ENCODE measurements at regions not wholly inside any gene's neighbourhood (a gene's known extent, or its start where the extent isn't known, plus 50 kb on each side); places are given as distances from the start of the nearest gene placed in this dataset.
"Not testable (repeated sequence)": the region's sequence is repeated elsewhere in the genome, so short reads cannot be mapped to it uniquely, and the experiment has no call there.

DNA sequence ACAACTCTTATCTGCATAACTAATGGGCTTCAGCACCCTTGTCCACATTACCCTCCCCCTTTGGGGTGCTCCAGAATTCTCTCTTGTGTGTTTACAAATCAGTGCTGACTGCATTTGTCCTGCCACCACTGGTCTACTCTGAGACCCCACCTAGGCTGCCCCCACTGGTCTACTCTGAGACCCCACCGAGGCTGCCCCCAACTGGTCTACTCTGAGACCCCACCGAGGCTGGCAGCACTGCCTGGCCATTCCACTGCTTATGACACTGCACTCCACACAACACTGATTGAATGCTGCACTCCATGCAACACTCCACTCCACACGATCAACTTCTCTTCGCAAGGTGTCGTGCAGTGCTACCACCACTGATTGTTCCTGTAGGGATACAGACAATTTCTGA lies 1459.2 kb upstream of the SLC10A2 start:
- TF ChIP-seq PAX5 (IDR thresholded peaks at IDR 0.05; ENCODE audit: insufficient read depth, low read length, severe bottlenecking) (no peak), TAF1 (IDR thresholded peaks at IDR 0.05; ENCODE audit: low read depth, low read length) (no peak), POU2F2 (IDR thresholded peaks at IDR 0.05; ENCODE audit: low read depth, low read length) (no peak), SPI1 (IDR thresholded peaks at IDR 0.05; ENCODE audit: low read depth, low read length) (no peak), POLR2A (IDR thresholded peaks at IDR 0.05; ENCODE audit: low read depth, low read length) (no peak), POLR2AphosphoS5 (IDR thresholded peaks at IDR 0.05; ENCODE audit: low read depth, low read length) (no peak)
- FAIRE-seq (no peak), DNase-seq (ENCODE audit: insufficient read length, low spot score) (no peak)

DNA sequence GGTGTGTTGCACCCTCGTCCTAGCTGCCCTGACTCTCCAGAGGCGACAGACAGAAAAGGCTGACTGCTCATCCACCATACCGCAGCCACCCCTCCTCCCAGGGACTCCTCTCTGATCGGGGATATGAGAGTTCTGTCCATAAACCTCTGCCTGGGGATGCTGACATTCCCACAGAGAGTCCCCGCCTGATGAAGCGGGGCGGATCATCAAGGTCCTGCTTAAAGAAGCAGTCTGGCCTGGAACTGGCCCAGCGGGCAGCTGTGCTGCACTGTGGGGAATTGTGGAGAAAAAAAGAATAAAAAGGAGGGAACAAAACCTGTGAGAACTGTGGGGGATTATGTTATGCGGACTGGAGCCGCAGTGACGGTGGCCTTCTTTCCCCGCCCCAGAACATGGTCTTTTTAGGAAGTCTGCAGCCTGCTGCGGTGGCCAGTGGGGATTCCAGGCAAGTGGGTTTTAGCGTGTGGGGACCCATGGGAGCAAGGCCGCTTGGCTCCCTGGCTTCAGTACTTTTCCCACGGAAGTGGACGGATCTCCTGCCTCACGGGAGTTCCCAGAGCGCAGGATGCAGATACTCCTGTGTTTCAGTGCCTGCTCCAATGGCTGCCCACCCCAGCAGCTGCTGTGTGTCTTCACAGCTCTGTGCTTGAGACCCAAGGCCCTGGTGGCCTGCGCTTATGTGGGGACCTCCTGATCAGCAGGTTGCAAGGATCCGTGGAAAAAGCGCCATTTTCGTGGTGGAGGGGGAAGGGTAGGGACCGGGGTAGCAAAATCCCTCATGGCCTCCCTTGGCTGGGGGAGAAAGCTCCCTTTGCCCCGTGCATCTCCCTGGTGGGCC lies 1456.2 kb upstream of the SLC10A2 start:
- FAIRE-seq (no peak), DNase-seq (ENCODE audit: insufficient read length, low spot score) (no peak)
- TF ChIP-seq POU2F2 (IDR thresholded peaks at IDR 0.05; ENCODE audit: low read depth, low read length), result no peak
- no peak for TF ChIP-seq TAF1 (IDR thresholded peaks at IDR 0.05; ENCODE audit: low read depth, low read length)
- no peak for TF ChIP-seq POLR2A (IDR thresholded peaks at IDR 0.05; ENCODE audit: low read depth, low read length)
- no peak for TF ChIP-seq PAX5 (IDR thresholded peaks at IDR 0.05; ENCODE audit: insufficient read depth, low read length, severe bottlenecking)
- TF ChIP-seq POLR2AphosphoS5 (IDR thresholded peaks at IDR 0.05; ENCODE audit: low read depth, low read length), result no peak
- no peak for TF ChIP-seq SPI1 (IDR thresholded peaks at IDR 0.05; ENCODE audit: low read depth, low read length)

DNA sequence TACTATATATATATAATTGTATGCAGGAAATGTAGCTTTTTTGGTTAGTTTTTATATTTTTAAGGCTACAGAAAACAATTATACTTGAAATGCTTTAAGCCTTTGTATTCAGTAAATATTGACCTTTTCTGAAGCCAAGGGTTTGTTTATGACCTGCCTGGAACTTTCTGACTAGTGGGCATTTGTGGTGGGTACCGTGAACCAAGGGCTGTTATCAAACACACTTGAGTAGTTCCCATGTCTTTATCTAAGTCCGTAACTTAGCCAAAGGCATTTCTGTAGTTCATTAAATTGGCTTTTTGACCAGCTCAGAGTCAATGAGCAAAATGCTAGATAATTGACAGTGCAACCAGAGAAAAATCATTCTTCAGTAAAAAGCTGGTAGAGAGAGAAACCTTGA lies 1444.2 kb upstream of the SLC10A2 start:
- TF ChIP-seq POLR2AphosphoS5 (IDR thresholded peaks at IDR 0.05; ENCODE audit: low read depth, low read length) (no peak), TAF1 (IDR thresholded peaks at IDR 0.05; ENCODE audit: low read depth, low read length) (no peak), POLR2A (IDR thresholded peaks at IDR 0.05; ENCODE audit: low read depth, low read length) (no peak), POU2F2 (IDR thresholded peaks at IDR 0.05; ENCODE audit: low read depth, low read length) (no peak), SPI1 (IDR thresholded peaks at IDR 0.05; ENCODE audit: low read depth, low read length) (no peak), PAX5 (IDR thresholded peaks at IDR 0.05; ENCODE audit: insufficient read depth, low read length, severe bottlenecking) (no peak)
- FAIRE-seq, result no peak
- no peak for DNase-seq (ENCODE audit: insufficient read length, low spot score)

DNA sequence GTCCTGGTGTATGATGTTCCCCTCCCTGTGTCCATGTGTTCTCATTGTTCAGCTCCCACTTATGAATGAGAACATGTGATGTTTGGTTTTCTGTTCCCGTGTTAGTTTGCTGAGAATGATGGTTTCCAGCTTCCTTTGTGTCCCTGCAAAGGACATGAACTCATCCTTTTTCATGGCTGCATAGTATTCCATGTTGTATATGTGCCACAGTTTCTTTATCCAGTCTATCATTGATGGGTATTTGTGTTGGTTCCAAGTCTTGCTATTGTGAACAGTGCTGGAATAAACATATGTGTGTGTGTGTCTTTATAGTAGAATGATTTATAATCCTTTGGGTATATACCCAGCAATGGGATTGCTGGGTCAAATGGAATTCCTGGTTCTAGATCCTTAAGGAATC lies 1427.3 kb upstream of the SLC10A2 start:
- DNase-seq (ENCODE audit: insufficient read length, low spot score); FAIRE-seq: not testable (repeated sequence)

DNA sequence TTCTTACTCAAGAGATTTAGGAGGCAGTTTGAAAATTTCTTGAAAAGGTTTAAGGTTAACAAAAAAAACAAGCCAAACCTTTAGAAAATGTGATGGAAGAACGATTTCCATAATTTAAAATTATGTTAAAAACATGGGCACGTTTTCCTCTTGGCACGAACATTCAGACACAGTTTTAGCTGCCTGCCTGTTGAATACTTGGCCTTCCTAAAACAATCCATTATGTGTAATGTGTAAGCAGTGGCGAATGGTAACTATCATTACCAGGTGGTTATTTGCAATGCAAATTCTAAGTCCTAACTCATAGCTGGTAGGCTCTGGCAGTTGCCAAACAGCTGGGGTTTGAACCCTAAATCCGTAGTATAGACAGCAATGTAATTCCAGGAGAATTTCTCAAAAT lies 1425.7 kb upstream of the SLC10A2 start:
- TF ChIP-seq POU2F2 (IDR thresholded peaks at IDR 0.05; ENCODE audit: low read depth, low read length), result no peak
- no peak for TF ChIP-seq TAF1 (IDR thresholded peaks at IDR 0.05; ENCODE audit: low read depth, low read length)
- TF ChIP-seq POLR2AphosphoS5 (IDR thresholded peaks at IDR 0.05; ENCODE audit: low read depth, low read length), result no peak
- TF ChIP-seq SPI1 (IDR thresholded peaks at IDR 0.05; ENCODE audit: low read depth, low read length), result no peak
- no peak for TF ChIP-seq PAX5 (IDR thresholded peaks at IDR 0.05; ENCODE audit: insufficient read depth, low read length, severe bottlenecking)
- TF ChIP-seq POLR2A (IDR thresholded peaks at IDR 0.05; ENCODE audit: low read depth, low read length), result no peak
- no peak for DNase-seq (ENCODE audit: insufficient read length, low spot score)
- FAIRE-seq, result no peak

DNA sequence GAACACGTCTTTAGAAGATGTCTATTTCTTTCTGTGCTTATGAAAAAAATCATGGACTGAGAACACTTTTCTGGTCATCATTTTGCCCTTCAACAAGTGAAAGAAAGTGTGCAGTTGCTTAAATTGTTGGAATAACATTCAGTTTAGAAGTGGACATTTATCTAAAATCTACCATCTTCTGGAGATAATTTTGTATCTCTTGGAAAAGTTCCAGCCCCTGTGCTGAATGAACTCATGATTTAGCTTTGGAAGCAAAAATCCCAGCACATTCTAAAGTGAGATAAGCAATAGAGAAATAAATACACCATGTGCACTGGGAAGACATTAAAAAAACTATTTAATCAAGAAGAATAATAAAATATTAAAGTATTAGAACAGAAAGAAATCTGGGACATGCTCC lies 1420.8 kb upstream of the SLC10A2 start:
- no peak for TF ChIP-seq SPI1 (IDR thresholded peaks at IDR 0.05; ENCODE audit: low read depth, low read length)
- TF ChIP-seq PAX5 (IDR thresholded peaks at IDR 0.05; ENCODE audit: insufficient read depth, low read length, severe bottlenecking), result no peak
- TF ChIP-seq TAF1 (IDR thresholded peaks at IDR 0.05; ENCODE audit: low read depth, low read length), result no peak
- FAIRE-seq (no peak), DNase-seq (ENCODE audit: insufficient read length, low spot score) (no peak)

DNA sequence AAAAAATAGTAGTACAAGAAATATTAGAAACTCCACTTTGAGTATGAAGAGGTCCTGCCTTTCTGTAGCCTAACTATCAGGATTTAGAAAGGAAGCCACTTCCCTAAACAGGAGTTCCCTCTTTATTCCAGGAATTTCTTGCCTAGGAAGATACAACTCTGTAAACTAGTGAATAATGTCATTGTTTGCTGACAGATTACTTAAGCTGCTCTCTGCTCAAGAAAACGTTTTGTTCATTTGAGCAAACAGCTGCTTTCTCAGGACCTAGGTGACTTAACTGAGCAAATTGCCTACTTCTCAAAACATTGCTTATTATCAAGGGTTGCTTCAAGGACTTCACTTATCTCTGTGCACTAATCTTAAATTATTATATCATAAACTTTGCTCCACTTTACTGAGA lies 1419.4 kb upstream of the SLC10A2 start:
- FAIRE-seq (no peak), DNase-seq (ENCODE audit: insufficient read length, low spot score) (no peak)
- TF ChIP-seq TAF1 (IDR thresholded peaks at IDR 0.05; ENCODE audit: low read depth, low read length) (no peak), SPI1 (IDR thresholded peaks at IDR 0.05; ENCODE audit: low read depth, low read length) (no peak), POLR2A (IDR thresholded peaks at IDR 0.05; ENCODE audit: low read depth, low read length) (no peak), POU2F2 (IDR thresholded peaks at IDR 0.05; ENCODE audit: low read depth, low read length) (no peak), PAX5 (IDR thresholded peaks at IDR 0.05; ENCODE audit: insufficient read depth, low read length, severe bottlenecking) (no peak), POLR2AphosphoS5 (IDR thresholded peaks at IDR 0.05; ENCODE audit: low read depth, low read length) (no peak)

DNA sequence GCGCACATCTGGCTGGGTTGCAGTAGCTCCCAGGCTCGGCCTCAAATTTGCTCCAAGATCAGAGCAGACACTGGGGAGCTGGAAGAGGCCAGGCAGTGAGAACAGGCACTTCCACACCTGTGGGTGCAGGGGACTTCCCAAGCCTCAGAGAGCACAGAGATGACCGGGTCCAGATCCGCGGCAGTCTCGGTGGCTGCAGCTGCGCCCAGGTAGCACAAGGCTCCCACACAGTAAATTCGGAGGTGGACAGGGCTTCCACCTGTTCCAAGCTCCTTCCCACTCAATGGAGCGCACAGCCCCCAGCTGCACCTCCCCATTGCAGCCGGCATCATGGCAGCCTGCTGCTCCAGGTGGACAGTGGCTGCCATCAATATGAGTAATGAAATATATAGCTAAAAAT lies 1417.4 kb upstream of the SLC10A2 start:
- DNase-seq (ENCODE audit: insufficient read length, low spot score), result no peak
- FAIRE-seq, result no peak
- TF ChIP-seq PAX5 (IDR thresholded peaks at IDR 0.05; ENCODE audit: insufficient read depth, low read length, severe bottlenecking), result no peak
- no peak for TF ChIP-seq TAF1 (IDR thresholded peaks at IDR 0.05; ENCODE audit: low read depth, low read length)
- no peak for TF ChIP-seq POLR2A (IDR thresholded peaks at IDR 0.05; ENCODE audit: low read depth, low read length)
- no peak for TF ChIP-seq POU2F2 (IDR thresholded peaks at IDR 0.05; ENCODE audit: low read depth, low read length)
- no peak for TF ChIP-seq POLR2AphosphoS5 (IDR thresholded peaks at IDR 0.05; ENCODE audit: low read depth, low read length)

DNA sequence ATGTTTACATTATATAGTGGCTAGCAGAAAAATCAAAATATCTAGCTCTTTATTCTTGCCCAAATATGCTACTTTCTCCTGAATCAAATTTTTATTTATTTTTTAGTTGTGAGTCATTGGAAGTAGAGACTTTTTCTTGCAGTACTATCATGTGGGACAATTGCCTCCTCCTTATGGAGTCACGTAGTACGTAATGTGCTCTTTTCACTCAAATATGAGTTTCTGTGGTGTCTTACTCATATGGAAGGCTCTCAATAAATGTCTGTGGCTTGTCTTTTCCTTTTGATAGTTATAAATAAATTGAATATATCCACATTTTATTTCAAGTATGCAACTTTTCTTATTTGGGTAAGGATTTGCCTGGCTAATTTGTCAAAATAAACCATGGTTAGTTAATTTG lies 1411.0 kb upstream of the SLC10A2 start:
- no peak for TF ChIP-seq POU2F2 (IDR thresholded peaks at IDR 0.05; ENCODE audit: low read depth, low read length)
- no peak for TF ChIP-seq TAF1 (IDR thresholded peaks at IDR 0.05; ENCODE audit: low read depth, low read length)
- no peak for TF ChIP-seq SPI1 (IDR thresholded peaks at IDR 0.05; ENCODE audit: low read depth, low read length)
- no peak for TF ChIP-seq PAX5 (IDR thresholded peaks at IDR 0.05; ENCODE audit: insufficient read depth, low read length, severe bottlenecking)
- no peak for TF ChIP-seq POLR2A (IDR thresholded peaks at IDR 0.05; ENCODE audit: low read depth, low read length)
- no peak for TF ChIP-seq POLR2AphosphoS5 (IDR thresholded peaks at IDR 0.05; ENCODE audit: low read depth, low read length)
- FAIRE-seq (no peak), DNase-seq (ENCODE audit: insufficient read length, low spot score) (no peak)

DNA sequence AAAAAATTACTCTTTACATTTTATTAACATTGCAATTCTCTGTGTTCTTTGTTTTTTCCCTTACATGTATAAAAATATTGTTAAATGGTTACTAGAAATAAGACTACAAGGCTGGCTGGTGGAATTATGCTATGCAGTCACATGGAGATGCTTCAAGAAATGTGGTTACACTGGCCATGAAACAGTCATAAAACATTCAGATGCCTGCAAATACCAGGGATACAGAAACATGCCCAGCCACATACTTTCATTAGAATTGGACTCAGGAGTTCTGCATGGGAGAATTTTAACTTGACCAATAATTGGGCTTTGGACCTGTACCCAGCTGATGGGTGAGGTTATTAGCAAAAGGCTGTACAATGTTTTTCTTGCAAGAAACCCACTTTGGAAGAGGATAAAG lies 1407.7 kb upstream of the SLC10A2 start:
- TF ChIP-seq POLR2AphosphoS5 (IDR thresholded peaks at IDR 0.05; ENCODE audit: low read depth, low read length) (no peak), POLR2A (IDR thresholded peaks at IDR 0.05; ENCODE audit: low read depth, low read length) (no peak), POU2F2 (IDR thresholded peaks at IDR 0.05; ENCODE audit: low read depth, low read length) (no peak), SPI1 (IDR thresholded peaks at IDR 0.05; ENCODE audit: low read depth, low read length) (no peak), TAF1 (IDR thresholded peaks at IDR 0.05; ENCODE audit: low read depth, low read length) (no peak), PAX5 (IDR thresholded peaks at IDR 0.05; ENCODE audit: insufficient read depth, low read length, severe bottlenecking) (no peak)
- DNase-seq (ENCODE audit: insufficient read length, low spot score), result no peak
- FAIRE-seq, result no peak

All from GM12891 (cell line).